HL-60 (cell line): ENCODE measurements at regions not wholly inside any gene's neighbourhood (a gene's known extent, or its start where the extent isn't known, plus 50 kb on each side); places are given as distances from the start of the nearest gene placed in this dataset.

Source experiments
- DNase-seq, 2 experiments: peaks; one replicate each; pipeline ENCODE4 v3.0.0-alpha.2; 2010 to 2020; ENCODE audit warnings: low read depth in 1 of 2, low spot score in 1 of 2
- H3K27ac ChIP-seq: fragments of 250-450 bp; sonication (Bioruptor Pico); replicated peaks from 2 replicates; pipeline ENCODE4 v1.5.1; 2020; ENCODE audit warnings: mild to moderate bottlenecking, moderate library complexity
- H3K27me3 ChIP-seq: fragments of 250-450 bp; sonication (Bioruptor Pico); 2 replicates; pipeline ENCODE4 v1.5.1; 2021; ENCODE audit warnings: mild to moderate bottlenecking, moderate library complexity; ENCODE audit not compliant: insufficient read depth, poor library complexity, severe bottlenecking
- H3K4me3 ChIP-seq: replicated peaks from 2 replicates; pipeline ENCODE4 v1.5.1; 2011; ENCODE audit warnings: mild to moderate bottlenecking, control low read depth, low read length; ENCODE audit not compliant: insufficient read depth
- GABPA ChIP-seq: IDR thresholded peaks from 2 replicates; pipeline ENCODE4 v1.6.1; 2012; ENCODE audit warnings: low read depth
- POLR2AphosphoS5 ChIP-seq: IDR thresholded peaks from 2 replicates; pipeline ENCODE4 v1.6.1; 2012; ENCODE audit warnings: low read depth
- SPI1 ChIP-seq: IDR thresholded peaks from 2 replicates; pipeline ENCODE4 v1.6.1; 2012; ENCODE audit warnings: low read depth, mild to moderate bottlenecking, borderline replicate concordance
- TF ChIP-seq, protein P1 (sequence below): IDR thresholded peaks from 2 replicates; pipeline ENCODE4 v1.6.1; 2012; ENCODE audit warnings: low read depth; ENCODE audit not compliant: insufficient replicate concordance
- TF ChIP-seq, protein P2 (sequence below): IDR thresholded peaks from one replicate; pipeline ENCODE4 v1.5.1; 2011; ENCODE audit warnings: low read length, control low read depth, inconsistent platforms; ENCODE audit not compliant: insufficient read depth

DNA sequence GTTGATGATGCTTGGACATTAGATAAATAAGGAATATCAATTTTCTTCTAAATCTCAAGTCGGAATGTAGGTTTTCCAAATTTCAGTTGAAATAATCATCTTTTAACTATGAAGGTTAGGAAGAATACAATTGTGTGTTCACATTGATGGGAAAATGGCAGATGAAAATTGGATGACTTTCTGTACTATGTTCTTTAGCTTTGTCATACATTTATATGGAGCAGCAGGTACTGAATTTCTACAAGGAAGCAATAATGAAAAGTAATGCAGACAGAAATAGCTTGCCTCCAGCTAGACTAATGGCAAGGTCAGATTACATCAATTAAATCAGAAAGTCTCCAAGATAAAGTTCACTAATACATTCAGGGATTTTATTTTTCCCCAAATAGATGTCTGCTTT lies 1423.7 kb upstream of the PCDH20 start:
- Histone ChIP-seq H3K4me3 (no peak overlapping the region), H3K27me3 (no peaks in the 10 kb centered on the region), H3K27ac (no peak overlapping the region)
- no peak for DNase-seq
- TF ChIP-seq SPI1 = no peak
- TF ChIP-seq, protein P1, sequence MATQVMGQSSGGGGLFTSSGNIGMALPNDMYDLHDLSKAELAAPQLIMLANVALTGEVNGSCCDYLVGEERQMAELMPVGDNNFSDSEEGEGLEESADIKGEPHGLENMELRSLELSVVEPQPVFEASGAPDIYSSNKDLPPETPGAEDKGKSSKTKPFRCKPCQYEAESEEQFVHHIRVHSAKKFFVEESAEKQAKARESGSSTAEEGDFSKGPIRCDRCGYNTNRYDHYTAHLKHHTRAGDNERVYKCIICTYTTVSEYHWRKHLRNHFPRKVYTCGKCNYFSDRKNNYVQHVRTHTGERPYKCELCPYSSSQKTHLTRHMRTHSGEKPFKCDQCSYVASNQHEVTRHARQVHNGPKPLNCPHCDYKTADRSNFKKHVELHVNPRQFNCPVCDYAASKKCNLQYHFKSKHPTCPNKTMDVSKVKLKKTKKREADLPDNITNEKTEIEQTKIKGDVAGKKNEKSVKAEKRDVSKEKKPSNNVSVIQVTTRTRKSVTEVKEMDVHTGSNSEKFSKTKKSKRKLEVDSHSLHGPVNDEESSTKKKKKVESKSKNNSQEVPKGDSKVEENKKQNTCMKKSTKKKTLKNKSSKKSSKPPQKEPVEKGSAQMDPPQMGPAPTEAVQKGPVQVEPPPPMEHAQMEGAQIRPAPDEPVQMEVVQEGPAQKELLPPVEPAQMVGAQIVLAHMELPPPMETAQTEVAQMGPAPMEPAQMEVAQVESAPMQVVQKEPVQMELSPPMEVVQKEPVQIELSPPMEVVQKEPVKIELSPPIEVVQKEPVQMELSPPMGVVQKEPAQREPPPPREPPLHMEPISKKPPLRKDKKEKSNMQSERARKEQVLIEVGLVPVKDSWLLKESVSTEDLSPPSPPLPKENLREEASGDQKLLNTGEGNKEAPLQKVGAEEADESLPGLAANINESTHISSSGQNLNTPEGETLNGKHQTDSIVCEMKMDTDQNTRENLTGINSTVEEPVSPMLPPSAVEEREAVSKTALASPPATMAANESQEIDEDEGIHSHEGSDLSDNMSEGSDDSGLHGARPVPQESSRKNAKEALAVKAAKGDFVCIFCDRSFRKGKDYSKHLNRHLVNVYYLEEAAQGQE = no peak
- no peak for TF ChIP-seq POLR2AphosphoS5
- TF ChIP-seq, protein P2, sequence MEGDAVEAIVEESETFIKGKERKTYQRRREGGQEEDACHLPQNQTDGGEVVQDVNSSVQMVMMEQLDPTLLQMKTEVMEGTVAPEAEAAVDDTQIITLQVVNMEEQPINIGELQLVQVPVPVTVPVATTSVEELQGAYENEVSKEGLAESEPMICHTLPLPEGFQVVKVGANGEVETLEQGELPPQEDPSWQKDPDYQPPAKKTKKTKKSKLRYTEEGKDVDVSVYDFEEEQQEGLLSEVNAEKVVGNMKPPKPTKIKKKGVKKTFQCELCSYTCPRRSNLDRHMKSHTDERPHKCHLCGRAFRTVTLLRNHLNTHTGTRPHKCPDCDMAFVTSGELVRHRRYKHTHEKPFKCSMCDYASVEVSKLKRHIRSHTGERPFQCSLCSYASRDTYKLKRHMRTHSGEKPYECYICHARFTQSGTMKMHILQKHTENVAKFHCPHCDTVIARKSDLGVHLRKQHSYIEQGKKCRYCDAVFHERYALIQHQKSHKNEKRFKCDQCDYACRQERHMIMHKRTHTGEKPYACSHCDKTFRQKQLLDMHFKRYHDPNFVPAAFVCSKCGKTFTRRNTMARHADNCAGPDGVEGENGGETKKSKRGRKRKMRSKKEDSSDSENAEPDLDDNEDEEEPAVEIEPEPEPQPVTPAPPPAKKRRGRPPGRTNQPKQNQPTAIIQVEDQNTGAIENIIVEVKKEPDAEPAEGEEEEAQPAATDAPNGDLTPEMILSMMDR = no peak
- no peak for TF ChIP-seq GABPA

DNA sequence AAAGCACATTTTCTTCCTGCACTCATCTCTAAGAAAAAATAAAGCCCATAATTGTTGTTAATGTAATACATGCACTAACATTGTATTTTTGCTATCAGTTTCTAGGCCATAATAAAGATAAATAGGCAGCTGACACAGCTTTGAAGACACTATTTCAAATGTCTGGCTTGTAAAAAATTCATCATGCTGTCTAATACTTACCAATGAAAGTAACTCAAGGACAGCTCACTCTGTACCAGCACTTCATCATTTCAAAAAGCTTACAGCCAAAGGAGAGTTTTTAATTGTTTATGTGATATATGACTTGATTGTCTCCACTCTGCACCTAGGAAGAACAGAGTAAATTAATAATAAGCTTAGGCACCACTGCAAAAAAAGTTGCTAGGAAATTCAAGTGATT lies 1423.3 kb upstream of the PCDH20 start:
- Histone ChIP-seq H3K27me3 (no peaks in the 10 kb centered on the region), H3K27ac (no peak overlapping the region), H3K4me3 (no peak overlapping the region)
- no peak for TF ChIP-seq GABPA
- TF ChIP-seq, protein P2 = no peak
- DNase-seq = no peak

DNA sequence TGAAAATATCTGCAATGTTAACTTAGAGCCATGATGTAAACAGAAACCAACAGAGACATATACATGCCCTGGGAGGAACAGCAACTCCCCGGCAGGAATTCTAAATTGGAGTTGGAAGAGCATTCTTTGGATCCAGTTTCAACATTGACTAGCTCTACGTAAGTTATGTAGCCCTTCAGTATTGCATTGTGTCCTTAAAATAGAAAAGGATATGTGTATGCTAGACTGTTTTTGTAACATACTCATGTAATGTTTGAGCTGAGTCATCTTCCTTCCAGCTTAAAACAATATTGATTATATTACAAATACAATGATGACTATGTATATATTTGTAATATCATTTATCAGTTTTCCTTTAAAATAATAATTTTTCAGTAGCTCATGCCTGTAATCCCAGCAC lies 1422.2 kb upstream of the PCDH20 start:
- H3K27ac ChIP-seq = no peak overlapping the region

More for the DNA sequence above, 1422.2 kb upstream of the PCDH20 start:
- no peak for TF ChIP-seq SPI1
- TF ChIP-seq POLR2AphosphoS5 = no peak
- TF ChIP-seq, protein P2 = no peak
- TF ChIP-seq GABPA = no peak
- TF ChIP-seq, protein P1 = no peak
- no peak for DNase-seq
- Histone ChIP-seq H3K27me3 (no peaks in the 10 kb centered on the region), H3K4me3 (no peak overlapping the region)
